ENCODE measurements at regions not wholly inside any gene's neighbourhood (a gene's known extent, or its start where the extent isn't known, plus 50 kb on each side); places are given as distances from the start of the nearest gene placed in this dataset.

DNA sequence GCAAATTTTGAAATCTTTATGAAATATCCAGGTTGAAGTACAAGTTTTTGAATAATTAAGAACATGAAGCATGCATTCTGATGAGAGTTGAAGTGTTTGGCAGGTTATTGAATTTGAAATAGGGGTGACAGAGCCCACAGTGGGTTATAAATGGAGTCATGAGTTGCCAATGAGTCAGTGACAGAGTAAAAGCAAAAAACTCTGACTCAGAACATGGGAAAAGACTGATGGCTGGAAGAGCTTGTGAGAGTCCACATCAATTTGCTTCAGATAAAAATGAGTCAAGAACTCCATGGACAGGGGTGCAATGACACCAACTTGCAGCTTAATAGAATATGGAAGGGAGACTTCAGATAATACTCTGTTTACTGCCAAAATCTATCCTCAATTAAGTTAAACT is 105.3 kb downstream of the SLC6A15 start:
- DNase-seq, result no peak

DNA sequence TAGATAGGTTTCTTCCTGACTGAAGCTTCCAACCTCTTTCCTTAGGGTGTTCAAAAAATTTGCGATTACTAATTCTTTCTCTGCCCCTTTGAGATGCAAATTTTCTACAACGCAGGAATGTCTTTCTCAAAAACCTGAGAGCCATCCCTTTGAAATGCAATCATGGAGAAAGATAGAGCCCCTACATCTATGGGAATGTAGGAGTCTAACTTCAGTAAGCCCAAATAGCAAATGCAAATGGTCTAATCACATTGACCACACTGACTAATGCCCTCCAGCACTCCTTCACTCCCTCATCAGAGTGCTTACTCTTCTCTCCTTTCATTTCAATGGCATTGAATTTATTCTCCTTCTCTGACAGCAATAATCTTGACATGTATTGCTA is 107.1 kb downstream of the SLC6A15 start:
- no peak for DNase-seq

DNA sequence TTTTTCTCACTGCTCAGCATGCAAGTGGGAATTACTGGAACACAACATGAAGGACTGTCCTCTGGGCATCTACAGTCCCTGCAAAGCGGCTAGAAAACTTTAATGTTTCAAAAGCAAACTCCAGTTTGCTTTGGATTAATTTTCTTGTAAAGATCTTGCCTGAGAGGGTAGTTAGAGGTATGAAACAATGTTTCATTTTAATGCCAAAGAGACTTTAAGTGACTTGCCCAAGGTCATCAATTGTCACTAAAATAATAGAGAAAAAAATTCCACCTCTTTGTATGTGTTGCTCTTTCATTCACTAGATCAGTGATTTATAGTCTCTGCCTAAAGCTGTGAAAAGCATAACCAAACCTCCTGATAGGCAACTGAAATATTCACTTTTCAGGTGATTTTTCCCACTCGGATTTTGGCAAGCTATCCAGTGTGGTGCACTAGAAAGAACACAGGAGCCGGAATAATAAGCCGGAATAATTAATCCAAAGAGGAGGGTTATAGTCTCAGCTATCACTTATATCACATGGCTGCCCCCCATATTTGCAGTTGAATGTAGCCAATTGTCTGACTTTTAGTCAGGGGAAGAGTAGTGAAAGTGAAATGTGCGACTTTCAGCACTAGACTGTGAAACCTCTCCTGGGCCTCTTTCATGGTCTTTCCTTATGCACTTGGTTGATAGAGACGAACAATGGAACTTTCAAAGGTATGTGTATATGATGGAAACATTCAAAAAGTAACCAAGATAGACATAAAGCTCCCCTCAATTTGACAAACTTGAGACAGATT is 107.7 kb downstream of the SLC6A15 start:
- DNase-seq, result no peak

DNA sequence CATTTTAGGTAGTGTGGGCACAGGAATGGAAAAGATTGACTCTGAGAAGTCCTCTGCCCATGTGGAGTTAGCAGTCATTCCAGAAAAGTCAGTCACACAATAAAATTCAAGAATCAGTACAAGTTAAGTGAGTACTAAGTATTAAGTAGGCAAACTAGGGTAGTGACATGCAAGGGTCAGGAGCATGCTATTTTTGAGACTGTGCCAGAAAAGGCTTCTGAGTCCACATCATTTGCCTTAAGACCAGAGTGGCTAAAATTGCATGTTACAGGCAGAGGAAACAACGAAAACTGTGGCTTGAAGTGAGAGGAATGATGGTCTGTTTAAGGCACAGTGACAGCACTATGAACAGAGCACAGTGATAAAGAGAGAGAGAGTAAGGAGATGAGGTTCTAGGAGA is 108.9 kb downstream of the SLC6A15 start:
- no peak for DNase-seq

- peak; percentile 46 for DNase-seq
Measured at GRCh38 chr12:84802161-84802560, 110.4 kb downstream of the SLC6A15 start.

DNA sequence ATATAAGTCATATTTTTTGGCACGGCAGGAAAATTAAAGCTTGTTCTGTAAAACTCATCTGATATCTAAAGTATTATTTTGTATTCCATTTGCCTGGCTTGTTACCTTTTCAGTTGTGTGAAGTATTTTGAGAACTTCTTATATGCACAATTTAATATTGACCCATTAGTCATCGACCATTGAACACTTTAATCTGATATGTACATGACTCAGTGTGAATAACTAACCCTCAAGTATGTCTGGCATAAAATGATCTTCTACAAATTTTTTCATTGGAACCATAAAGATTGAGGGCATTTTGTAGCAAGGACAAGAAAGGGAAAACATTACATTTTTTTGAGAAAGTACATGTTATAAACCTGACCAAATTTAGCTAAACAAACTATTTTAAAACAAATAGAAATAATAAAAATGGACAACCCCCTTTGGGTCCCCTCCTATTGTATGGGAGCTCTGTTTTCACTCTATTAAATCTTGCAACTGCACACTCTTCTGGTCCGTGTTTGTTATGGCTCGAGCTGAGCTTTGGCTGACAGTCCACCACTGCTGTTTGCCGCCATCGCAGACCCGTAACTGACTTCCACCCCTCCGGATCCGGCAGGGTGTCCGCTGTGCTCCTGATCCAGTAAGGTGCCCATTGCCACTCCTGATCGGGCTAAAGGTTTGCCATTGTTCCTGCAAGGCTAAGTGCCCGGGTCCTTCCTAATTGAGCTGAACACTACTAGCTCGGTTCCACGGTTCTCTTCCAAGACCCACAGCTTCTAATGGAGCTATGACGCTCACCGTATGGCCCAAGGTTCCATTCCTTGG is 118.8 kb downstream of the SLC6A15 start:
- no peak for DNase-seq

GRCh38 chr12:84791444-84791843 is 121.2 kb downstream of the SLC6A15 start:
- DNase-seq, result no peak

- DNase-seq, result no peak
Measured at GRCh38 chr12:84789184-84789583, 123.4 kb downstream of the SLC6A15 start.

- DNase-seq, result no peak
Measured at GRCh38 chr12:84787253-84787652, 125.3 kb downstream of the SLC6A15 start.

DNA sequence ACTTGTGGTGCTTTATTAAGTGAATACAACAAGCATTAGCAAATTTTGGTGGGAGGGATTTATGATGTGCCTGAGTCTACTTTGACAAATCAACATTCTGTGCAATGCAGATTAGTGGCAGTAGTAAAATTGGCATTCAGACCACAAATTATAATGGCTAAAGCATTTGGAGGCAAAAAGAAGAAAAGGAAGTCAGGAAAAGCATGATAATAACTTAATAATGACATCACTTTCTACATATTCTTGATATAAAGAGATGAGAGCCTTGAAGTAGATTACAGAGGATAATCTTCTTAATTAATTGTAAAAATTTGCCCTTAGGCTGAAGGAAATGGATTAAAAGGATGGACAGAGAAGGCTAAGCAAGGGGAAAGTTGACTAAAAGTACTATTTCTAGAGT is 126.0 kb downstream of the SLC6A15 start:
- no peak for DNase-seq

- DNase-seq, result no peak
Measured at GRCh38 chr12:84785951-84786350, 126.6 kb downstream of the SLC6A15 start.

- DNase-seq, result no peak
Measured at GRCh38 chr12:84785281-84785680, 127.3 kb downstream of the SLC6A15 start.

DNA sequence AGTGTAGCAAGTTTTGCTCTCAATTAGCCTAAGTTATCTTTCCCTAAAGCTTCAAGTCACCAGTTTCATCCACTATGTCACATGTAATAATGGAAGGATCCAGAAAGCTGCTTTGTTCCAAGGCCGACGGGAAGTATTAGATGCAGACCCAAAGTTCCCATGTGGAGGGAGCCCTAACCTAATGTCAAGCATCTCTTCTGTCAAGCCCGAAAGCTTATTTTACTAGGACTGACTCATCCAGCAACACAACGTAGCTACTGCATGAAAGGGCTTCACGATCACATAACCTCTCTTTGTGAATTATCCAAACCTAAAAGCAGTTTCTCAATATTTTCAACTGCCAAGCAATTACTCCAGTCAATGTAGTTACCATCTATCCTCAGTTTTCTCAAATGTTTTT is 133.4 kb downstream of the SLC6A15 start:
- no peak for DNase-seq

DNA sequence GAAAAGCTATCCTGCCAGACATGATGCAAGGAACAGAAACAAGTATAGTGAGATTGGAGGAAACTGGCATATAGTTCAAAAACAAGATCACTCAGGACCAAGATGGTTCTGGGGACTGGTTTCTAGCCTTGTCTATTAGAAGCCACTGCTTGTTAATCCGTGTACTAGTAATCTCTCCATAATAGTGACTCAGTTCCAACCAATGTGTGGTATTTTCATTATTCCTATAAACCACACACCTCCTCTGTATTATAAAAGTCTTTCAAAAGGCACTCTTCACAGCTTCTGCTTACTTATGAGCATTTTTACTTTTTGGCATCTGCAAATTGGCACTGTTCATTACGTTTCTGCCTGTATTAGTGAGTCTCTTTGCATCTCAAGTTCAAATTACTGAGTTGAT is 140.3 kb downstream of the SLC6A15 start:
- no peak for DNase-seq

GRCh38 chr12:84767079-84767478 is 145.5 kb downstream of the SLC6A15 start:
- no peak for DNase-seq

DNA sequence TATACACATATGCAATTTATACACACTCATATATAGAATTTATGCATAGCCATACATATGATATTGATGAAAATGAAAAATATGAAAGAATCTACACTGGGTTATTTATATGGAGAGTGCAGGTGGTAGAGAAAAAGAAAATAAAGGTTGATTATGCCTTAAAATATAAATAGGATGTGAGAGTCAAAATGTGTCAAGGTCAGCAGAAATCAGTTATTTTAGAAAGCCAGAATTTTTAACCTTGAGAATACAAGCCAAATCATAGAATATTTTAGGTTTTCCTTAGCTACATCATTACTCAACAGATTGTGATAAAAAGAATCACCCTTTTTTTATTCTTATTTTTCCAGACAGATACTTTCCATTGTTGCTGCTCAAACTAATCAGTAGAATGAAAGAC is 146.2 kb downstream of the SLC6A15 start:
- no peak for DNase-seq

DNA sequence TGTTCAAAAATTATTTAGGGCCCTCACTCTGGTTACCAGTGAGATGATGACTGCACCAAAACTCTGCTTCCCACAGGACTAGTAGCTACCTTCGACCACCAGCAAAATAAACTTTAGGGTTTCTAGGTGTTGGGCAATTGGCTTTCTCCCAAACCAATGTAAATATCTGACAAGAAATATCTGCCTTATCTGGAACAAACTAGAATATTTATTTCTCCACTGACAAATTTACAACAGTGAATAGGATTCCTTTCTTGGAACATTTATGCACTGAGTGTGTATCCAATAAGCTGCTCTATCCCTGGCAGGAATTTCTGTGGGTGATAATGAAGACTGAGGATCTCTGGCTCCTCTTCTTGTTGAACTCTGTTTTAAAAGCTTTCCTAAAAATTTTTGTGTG is 148.6 kb downstream of the SLC6A15 start:
- DNase-seq, result no peak

DNA sequence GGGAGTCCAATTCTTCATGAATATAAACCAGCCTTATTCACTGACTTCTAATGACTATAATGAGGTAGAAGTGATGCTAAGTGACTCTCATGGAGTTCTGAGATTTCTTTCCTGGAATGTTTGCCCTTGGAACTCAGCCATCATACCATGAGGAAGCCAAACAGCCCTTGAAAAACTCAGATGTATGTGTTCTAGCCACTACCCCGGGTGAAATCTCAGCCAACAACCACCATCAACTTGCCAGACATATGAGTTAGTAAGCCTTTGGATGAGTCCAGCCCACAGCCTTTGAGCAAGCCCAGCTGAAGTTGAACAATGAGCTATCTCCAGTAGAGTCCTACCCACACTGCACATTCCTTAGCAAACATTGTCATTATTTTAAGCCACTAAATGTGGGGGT is 149.5 kb downstream of the SLC6A15 start:
- no peak for DNase-seq

DNA sequence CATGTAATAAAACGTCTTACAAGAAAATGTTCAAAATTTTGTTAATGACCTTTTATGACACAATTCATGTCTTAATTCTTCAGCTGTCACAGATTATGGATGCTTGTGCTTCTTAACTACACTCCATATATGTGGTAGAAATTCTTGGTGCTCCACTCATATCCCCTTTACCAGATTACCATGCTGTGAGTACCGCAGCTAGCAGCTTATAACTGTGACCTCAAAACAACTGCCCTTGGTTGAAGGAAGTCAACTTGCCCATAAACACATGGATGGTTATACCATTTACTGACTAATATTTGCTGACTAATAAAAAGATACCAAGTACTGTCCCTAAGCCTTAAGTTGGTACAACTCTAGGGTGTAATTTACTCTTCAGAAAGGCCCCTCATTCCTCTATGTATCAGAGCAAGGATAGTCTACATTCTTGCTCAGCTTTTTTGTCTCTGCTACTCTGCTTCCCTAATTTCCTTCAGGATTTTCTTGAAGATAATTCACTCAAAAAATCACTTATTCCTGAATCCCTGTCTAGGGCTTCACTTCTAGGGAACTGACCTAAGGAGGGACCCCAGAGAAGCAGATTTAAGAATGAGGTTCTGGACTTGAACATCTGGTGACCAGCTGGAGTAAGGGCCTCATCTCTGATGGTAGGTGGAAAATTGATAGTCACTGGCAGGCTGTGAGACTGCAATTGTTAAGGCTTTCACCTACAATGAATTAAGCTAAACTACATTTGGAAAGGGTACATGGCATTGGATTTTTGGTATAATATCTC is 152.3 kb downstream of the SLC6A15 start:
- no peak for DNase-seq

DNA sequence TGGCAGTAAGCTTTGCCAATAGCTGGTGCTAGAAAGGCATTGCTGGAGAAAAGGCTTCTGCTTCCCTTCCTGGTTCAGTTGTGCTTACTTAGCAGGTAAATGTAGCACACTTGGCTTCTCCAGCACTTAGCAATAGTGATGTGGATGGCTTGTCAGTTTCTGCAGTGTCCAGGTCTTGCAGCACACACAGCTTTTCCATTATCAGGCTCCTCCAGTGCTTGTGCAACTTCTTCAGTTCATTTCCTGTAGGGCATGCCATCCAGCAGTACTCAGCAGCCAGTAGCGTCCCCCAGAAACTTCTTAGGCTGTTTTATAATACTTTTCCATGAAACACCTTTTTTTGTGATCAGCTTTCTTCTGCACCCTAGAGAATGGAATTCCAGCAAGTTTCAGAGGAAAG is 154.6 kb downstream of the SLC6A15 start:
- no peak for DNase-seq

- DNase-seq, result no peak
Measured at GRCh38 chr12:84756961-84757360, 155.6 kb downstream of the SLC6A15 start.

- no peak for DNase-seq
Measured at GRCh38 chr12:84745127-84745526, 167.5 kb downstream of the SLC6A15 start.

DNA sequence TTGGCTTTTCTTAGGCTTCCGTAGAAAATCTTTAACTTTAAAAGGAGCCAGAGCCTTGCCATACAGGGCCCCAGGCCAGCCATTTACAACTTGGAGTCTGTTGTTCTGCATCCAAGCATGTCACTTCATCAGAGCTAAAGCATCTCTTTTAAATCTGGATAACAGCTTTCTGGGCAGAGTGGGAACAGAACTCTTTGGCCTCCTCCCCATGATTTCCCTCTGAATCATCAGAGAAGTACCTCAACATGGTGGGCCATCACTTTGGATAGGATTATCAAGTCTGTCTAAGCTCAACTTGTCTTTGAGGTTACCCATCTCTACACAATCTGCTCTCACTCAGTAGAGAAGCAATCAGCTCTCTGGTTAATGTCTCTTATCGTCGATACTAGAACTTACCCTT is 170.9 kb downstream of the SLC6A15 start:
- no peak for DNase-seq

DNA sequence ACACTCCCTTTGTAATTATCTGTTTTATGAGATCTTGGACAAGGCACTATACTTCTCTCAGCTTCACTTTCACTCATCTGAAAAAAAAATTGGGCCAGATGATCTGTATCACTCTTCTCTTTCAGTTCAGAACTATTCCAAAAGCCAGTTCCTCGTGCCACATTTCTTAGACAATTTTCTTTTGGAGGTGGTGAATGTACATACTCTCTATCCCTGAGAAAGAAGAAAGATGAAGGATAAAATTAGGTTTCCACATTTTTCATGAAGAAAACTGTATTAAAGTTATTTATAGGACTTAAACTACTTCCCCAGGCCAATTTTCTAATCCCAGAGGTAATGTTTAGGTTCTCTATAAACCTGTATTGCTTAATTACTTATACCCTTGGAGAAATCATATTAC is 171.6 kb downstream of the SLC6A15 start:
- DNase-seq, result no peak
